ENCODE measurements at regions not wholly inside any gene's neighbourhood (a gene's known extent, or its start where the extent isn't known, plus 50 kb on each side); places are given as distances from the start of the nearest gene placed in this dataset.

DNA sequence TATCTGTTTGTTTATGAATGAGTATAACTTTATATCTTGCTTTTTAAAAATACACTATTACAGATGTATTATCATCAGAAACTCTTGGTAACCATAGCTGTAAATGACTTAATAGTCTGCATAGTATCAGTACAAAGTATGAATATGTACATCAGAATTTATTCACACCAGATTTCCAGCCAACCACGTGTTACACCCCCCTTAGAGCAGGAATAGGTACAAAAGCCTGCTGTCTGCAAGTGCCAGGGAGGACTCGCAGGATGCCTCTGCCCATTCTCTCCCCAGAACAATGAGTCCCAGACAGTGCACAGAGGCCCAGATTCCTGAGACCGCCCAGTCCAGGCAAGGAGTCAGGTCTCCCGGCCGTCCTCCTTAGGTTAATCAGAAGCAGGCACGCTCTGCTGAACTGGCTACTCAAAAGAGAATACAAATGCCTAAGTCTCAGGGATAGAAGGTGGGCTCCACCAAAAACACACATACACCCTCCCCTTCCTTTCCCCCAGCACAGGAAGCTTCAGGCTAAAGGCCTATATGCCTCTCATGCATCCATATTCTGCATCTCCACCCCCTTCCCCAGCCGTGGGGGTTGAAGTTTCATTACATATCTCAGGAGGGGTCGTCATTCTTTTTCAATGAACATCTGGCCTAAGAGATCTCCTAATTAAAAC, 159.1 kb upstream of the CDH11 start:
- TF ChIP-seq EP300 (IDR thresholded peaks at IDR 0.05; ENCODE audit: borderline replicate concordance) (no peak), TCF12 (IDR thresholded peaks at IDR 0.05; ENCODE audit: low read depth) (no peak)

DNA sequence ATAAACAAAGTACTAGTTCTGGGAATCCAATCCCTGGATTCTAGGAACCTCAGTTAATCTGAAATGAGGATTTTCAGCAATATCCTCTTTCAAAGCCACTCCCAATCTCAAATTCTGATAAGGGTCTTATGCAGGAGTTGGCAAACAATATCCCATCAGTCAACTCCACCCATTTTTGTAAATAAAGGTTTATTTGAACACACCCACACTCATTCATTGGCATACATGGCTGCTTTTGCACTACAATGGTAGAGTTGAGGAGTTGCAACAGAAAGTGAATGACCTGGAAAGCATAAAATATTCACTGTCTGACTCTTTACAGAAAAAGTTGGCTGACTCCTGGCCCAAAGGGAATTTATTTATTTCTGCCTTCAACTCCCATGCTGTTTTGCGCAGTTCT, 157.7 kb upstream of the CDH11 start:
- TF ChIP-seq NFIC (IDR thresholded peaks at IDR 0.05) (no peak), FOXM1 (IDR thresholded peaks at IDR 0.05; ENCODE audit: borderline replicate concordance, low read depth) (no peak)

GRCh38 chr16:65278874-65279273, 157.0 kb upstream of the CDH11 start:
- TF ChIP-seq RAD21 (IDR thresholded peaks at IDR 0.05; ENCODE audit: low read depth) (no peak), CREB1 (IDR thresholded peaks at IDR 0.05; ENCODE audit: low read depth) (no peak), FOXM1 (IDR thresholded peaks at IDR 0.05; ENCODE audit: borderline replicate concordance, low read depth) (no peak), YY1 (IDR thresholded peaks at IDR 0.05; ENCODE audit: low read depth) (no peak), EGR1 (IDR thresholded peaks at IDR 0.05) (no peak), EP300 (IDR thresholded peaks at IDR 0.05; ENCODE audit: borderline replicate concordance) (no peak), TEAD4 (IDR thresholded peaks at IDR 0.05) (no peak)
- TF ChIP-seq, protein P1, sequence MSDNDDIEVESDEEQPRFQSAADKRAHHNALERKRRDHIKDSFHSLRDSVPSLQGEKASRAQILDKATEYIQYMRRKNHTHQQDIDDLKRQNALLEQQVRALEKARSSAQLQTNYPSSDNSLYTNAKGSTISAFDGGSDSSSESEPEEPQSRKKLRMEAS (IDR thresholded peaks at IDR 0.05) = no peak
- TF ChIP-seq, protein P2, sequence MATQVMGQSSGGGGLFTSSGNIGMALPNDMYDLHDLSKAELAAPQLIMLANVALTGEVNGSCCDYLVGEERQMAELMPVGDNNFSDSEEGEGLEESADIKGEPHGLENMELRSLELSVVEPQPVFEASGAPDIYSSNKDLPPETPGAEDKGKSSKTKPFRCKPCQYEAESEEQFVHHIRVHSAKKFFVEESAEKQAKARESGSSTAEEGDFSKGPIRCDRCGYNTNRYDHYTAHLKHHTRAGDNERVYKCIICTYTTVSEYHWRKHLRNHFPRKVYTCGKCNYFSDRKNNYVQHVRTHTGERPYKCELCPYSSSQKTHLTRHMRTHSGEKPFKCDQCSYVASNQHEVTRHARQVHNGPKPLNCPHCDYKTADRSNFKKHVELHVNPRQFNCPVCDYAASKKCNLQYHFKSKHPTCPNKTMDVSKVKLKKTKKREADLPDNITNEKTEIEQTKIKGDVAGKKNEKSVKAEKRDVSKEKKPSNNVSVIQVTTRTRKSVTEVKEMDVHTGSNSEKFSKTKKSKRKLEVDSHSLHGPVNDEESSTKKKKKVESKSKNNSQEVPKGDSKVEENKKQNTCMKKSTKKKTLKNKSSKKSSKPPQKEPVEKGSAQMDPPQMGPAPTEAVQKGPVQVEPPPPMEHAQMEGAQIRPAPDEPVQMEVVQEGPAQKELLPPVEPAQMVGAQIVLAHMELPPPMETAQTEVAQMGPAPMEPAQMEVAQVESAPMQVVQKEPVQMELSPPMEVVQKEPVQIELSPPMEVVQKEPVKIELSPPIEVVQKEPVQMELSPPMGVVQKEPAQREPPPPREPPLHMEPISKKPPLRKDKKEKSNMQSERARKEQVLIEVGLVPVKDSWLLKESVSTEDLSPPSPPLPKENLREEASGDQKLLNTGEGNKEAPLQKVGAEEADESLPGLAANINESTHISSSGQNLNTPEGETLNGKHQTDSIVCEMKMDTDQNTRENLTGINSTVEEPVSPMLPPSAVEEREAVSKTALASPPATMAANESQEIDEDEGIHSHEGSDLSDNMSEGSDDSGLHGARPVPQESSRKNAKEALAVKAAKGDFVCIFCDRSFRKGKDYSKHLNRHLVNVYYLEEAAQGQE (IDR thresholded peaks at IDR 0.05; ENCODE audit: low read depth) = no peak
- TF ChIP-seq, protein P3, sequence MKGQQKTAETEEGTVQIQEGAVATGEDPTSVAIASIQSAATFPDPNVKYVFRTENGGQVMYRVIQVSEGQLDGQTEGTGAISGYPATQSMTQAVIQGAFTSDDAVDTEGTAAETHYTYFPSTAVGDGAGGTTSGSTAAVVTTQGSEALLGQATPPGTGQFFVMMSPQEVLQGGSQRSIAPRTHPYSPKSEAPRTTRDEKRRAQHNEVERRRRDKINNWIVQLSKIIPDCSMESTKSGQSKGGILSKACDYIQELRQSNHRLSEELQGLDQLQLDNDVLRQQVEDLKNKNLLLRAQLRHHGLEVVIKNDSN (IDR thresholded peaks at IDR 0.05) = no peak

GRCh38 chr16:65274566-65274965, 152.7 kb upstream of the CDH11 start:
- TF ChIP-seq, protein P2 (IDR thresholded peaks at IDR 0.05; ENCODE audit: low read depth) = no peak
- TF ChIP-seq NFIC (IDR thresholded peaks at IDR 0.05) (no peak), EP300 (IDR thresholded peaks at IDR 0.05; ENCODE audit: borderline replicate concordance) (no peak), YY1 (IDR thresholded peaks at IDR 0.05; ENCODE audit: low read depth) (no peak), CEBPB (IDR thresholded peaks at IDR 0.05) (no peak), FOXM1 (IDR thresholded peaks at IDR 0.05; ENCODE audit: borderline replicate concordance, low read depth) (no peak), TAF1 (IDR thresholded peaks at IDR 0.05; ENCODE audit: low read depth) (no peak), CREB1 (IDR thresholded peaks at IDR 0.05; ENCODE audit: low read depth) (no peak), RAD21 (IDR thresholded peaks at IDR 0.05; ENCODE audit: low read depth) (no peak), TEAD4 (IDR thresholded peaks at IDR 0.05) (no peak), ZBTB7A (IDR thresholded peaks at IDR 0.05; ENCODE audit: low read depth) (no peak), EGR1 (IDR thresholded peaks at IDR 0.05) (no peak)
- TF ChIP-seq, protein P3 (IDR thresholded peaks at IDR 0.05) = no peak
- TF ChIP-seq, protein P1 (IDR thresholded peaks at IDR 0.05) = no peak

DNA sequence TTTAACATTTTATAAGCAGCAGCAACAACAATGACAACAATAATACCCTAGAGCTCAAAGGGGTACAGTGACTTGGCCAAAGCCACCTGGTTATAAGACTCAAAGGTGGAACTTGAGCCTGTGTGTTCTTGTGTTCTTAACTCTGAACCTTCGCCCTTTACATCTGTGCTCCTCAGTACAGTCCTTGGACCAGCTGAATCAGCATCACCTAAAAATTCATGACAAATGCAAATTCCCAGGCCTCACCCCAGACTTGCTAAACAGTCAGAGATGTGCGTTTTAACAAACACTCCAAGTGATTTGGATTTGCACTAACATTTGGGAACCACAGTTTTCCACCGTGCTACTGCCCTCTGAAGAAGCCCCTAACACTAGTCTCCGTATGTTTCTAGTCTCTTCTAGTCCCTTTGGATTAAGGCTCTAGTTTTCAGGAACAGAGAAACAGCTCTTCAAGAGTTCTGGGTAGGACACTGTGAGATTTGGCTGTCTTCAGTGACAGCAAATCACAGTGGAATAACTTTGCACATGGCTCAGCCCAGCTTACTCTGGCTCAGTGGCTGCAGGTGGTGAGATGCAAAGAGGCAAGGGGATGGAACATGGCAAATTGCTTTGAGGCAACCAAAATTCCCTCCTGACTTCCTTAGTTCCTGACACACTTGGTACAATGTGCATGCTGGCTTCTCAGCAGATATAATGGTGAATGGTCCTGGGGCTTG, 151.0 kb upstream of the CDH11 start:
- TF ChIP-seq TEAD4 (IDR thresholded peaks at IDR 0.05) = no peak

GRCh38 chr16:65271996-65272395, 150.1 kb upstream of the CDH11 start:
- TF ChIP-seq NFIC (IDR thresholded peaks at IDR 0.05) = no peak
- no peak for TF ChIP-seq YY1 (IDR thresholded peaks at IDR 0.05; ENCODE audit: low read depth)
- TF ChIP-seq, protein P1 (IDR thresholded peaks at IDR 0.05) = no peak

Data from Ishikawa (cell line).